ENCODE measurements at regions not wholly inside any gene's neighbourhood (a gene's known extent, or its start where the extent isn't known, plus 50 kb on each side); places are given as distances from the start of the nearest gene placed in this dataset.

DNA sequence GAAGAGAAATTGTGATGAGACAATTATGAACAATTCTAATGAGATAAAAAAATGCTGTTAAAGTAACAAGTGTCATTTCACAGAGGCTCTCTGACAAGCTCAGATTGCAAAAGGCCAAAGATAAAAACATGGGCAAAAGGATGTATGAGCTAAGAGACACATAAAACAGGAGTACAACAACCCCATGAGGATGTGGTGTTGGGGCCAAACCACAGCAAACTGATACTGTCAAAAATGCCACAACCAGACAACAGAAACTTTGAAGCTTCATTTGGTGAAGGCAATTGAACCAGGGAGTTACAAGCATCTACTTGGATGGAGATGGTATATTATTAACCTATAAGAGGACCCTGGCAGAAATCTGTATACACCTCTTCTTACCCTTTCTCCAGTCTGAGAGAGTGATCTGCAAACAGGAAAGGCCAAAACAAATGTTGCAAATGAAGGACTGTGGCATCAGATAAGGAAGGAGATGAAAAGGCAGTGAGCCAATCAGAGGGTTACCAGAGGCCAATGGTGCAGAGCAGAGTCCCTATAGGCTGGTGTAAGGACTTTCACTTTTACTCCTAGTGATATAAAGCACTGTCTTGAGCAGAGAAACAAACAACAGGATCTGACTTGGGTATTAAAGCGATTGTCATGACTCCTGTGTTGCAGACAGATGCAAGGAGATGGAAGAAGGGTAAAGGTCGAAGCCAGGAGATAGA is 659.0 kb downstream of the NTRK3 start:
- BruUV-seq (replicated peaks): no TSS peak
- no peak overlapping the region for H3K9ac ChIP-seq (ENCODE audit: insufficient read depth, low read depth, low read length)
- intact Hi-C loops (cut with micrococcal nuclease; ENCODE audit: unreplicated experiment) (no loop called here), in situ Hi-C loops (cut with HindIII; ENCODE audit: extremely low pct_ligation_motif_present, low pct_unique_long_range_greater_than_20kb) (no loop called here)
- H3K4me3 ChIP-seq (replicated peaks in 1 of 3; ENCODE audit: insufficient read depth in 1 of 3, low read depth in 2 of 3, low read length in 3 of 3): no peak overlapping the region
- no peak overlapping the region for H2AFZ ChIP-seq (ENCODE audit: low read length)
- H3K79me2 ChIP-seq (ENCODE audit: insufficient read depth, low read length): no peaks in the 10 kb centered on the region
- FAIRE-seq: no peak
- no peaks in the 10 kb centered on the region for H3K36me3 ChIP-seq (replicated peaks in 1 of 2; ENCODE audit: control insufficient read depth in 1 of 2, insufficient read depth in 2 of 2, low read length in 2 of 2)
- H3K9me3 ChIP-seq (ENCODE audit: low read length): peaks cover 64% of the 10 kb centered on the region
- no peaks in the 10 kb centered on the region for H3K4me1 ChIP-seq (ENCODE audit: insufficient read depth, low read length)
- H3K27me3 ChIP-seq (ENCODE audit: control insufficient read depth in 1 of 2, insufficient read depth in 2 of 2, low read length in 2 of 2): no peaks in the 10 kb centered on the region
- H3K4me2 ChIP-seq (ENCODE audit: low read depth, low read length): no peak overlapping the region
- 2% methylated on average over 2 of the region's 2 CpGs for WGBS (ENCODE audit: low lambda C conversion rate)
- H3K27ac ChIP-seq (ENCODE audit: extremely low read length, insufficient read depth, low read length): no peak overlapping the region
- POLR2A ChIA-PET: no interaction called here
- DNase-seq (ENCODE audit: low spot score): no peak
- CTCF ChIA-PET (ENCODE audit: low intra/inter-chr PET ratio, low total read pairs): no interaction called here
- H4K20me1 ChIP-seq (ENCODE audit: insufficient read depth, low read length): no peaks in the 10 kb centered on the region
- TF ChIP-seq ZNF496 (CRISPR knock-in tag; IDR thresholded peaks at IDR 0.05; ENCODE audit: insufficient replicate concordance): no peak
- TF ChIP-seq POLR2AphosphoS5 (IDR thresholded peaks at IDR 0.05; ENCODE audit: low read depth, low read length): no peak
- TF ChIP-seq ZNF749 (CRISPR knock-in tag; IDR thresholded peaks at IDR 0.05; ENCODE audit: borderline replicate concordance): no peak
- no peak for TF ChIP-seq ZNF768 (CRISPR knock-in tag; IDR thresholded peaks at IDR 0.05)
- no peak for TF ChIP-seq SOX6 (IDR thresholded peaks at IDR 0.05)
- no peak for TF ChIP-seq SOX6 (CRISPR knock-in tag; IDR thresholded peaks at IDR 0.05)
- ATAC-seq: no peak

DNA sequence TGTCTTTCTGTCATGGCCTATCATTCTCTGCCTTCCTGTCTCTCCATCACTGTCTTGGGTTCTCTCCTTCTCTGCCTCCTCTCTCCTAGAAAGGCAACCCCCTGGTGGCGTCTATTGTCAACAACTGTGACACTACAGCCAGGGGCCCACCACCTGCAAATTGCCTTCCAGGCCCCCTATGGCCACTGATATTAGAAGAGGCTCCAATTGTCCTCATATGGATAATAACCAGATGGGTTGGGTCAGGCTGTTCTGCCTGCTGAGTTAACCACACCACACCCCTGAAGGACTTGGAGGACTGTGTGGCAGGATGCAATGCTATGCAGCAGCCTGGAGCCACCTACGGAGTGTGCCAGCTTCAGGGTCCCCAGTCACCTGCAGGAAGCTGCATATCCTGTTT is 665.0 kb downstream of the NTRK3 start:
- DNase-seq (ENCODE audit: low spot score) (no peak), ATAC-seq (no peak), FAIRE-seq (no peak)
- Histone ChIP-seq H3K9ac (ENCODE audit: insufficient read depth, low read depth, low read length) (no peak overlapping the region), H3K4me3 (replicated peaks in 1 of 3; ENCODE audit: insufficient read depth in 1 of 3, low read depth in 2 of 3, low read length in 3 of 3) (no peak overlapping the region), H3K27ac (ENCODE audit: extremely low read length, insufficient read depth, low read length) (no peak overlapping the region), H3K4me2 (ENCODE audit: low read depth, low read length) (no peak overlapping the region), H3K9me3 (ENCODE audit: low read length) (peaks cover 79% of the 10 kb centered on the region), H3K4me1 (ENCODE audit: insufficient read depth, low read length) (no peaks in the 10 kb centered on the region), H3K27me3 (ENCODE audit: control insufficient read depth in 1 of 2, insufficient read depth in 2 of 2, low read length in 2 of 2) (no peaks in the 10 kb centered on the region), H4K20me1 (ENCODE audit: insufficient read depth, low read length) (no peaks in the 10 kb centered on the region), H3K36me3 (replicated peaks in 1 of 2; ENCODE audit: control insufficient read depth in 1 of 2, insufficient read depth in 2 of 2, low read length in 2 of 2) (no peaks in the 10 kb centered on the region), H3K79me2 (ENCODE audit: insufficient read depth, low read length) (no peaks in the 10 kb centered on the region), H2AFZ (ENCODE audit: low read length) (no peak overlapping the region)
- BruUV-seq (replicated peaks): no TSS peak
- POLR2A ChIA-PET: no interaction called here
- CTCF ChIA-PET (ENCODE audit: low intra/inter-chr PET ratio, low total read pairs): no interaction called here
- in situ Hi-C loops (cut with HindIII; ENCODE audit: extremely low pct_ligation_motif_present, low pct_unique_long_range_greater_than_20kb): no loop called here
- TF ChIP-seq ZNF121 (CRISPR knock-in tag; IDR thresholded peaks at IDR 0.05) (no peak), TP53 (CRISPR knock-in tag; conservative IDR thresholded peaks at IDR 0.05) (no peak), RORA (CRISPR knock-in tag; IDR thresholded peaks at IDR 0.05) (no peak), EZH2 (conservative IDR thresholded peaks at IDR 0.05; ENCODE audit: low read depth, low read length) (no peak), ZNF577 (CRISPR knock-in tag; IDR thresholded peaks at IDR 0.05; ENCODE audit: borderline replicate concordance, low read depth) (no peak), CREM (IDR thresholded peaks at IDR 0.05) (no peak), CREM (CRISPR knock-in tag; IDR thresholded peaks at IDR 0.05) (no peak), HNRNPL (IDR thresholded peaks at IDR 0.05; ENCODE audit: low read depth, low read length) (no peak)
- TF ChIP-seq, protein P1, sequence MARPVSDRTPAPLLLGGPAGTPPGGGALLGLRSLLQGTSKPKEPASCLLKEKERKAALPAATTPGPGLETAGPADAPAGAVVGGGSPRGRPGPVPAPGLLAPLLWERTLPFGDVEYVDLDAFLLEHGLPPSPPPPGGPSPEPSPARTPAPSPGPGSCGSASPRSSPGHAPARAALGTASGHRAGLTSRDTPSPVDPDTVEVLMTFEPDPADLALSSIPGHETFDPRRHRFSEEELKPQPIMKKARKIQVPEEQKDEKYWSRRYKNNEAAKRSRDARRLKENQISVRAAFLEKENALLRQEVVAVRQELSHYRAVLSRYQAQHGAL (CRISPR knock-in tag; IDR thresholded peaks at IDR 0.05; ENCODE audit: not compliant biosample characterization): no peak
- intact Hi-C loops (cut with micrococcal nuclease; ENCODE audit: unreplicated experiment): no loop called here
- WGBS (ENCODE audit: low lambda C conversion rate): 14% methylated on average over 2 of the region's 2 CpGs

All from HepG2 (cell line).